SK-N-SH (cell line): ENCODE measurements at regions not wholly inside any gene's neighbourhood (a gene's known extent, or its start where the extent isn't known, plus 50 kb on each side); places are given as distances from the start of the nearest gene placed in this dataset.

ENCODE experiments used
- CTCF ChIA-PET: fragments of 300-600, 350-600 bp; formaldehyde crosslinking; extraction: SDS; loops from one replicate; lab custom pipeline; 2021; lab: Yijun Ruan, JAX
- POLR2A ChIA-PET: fragments of 350-600 bp; sonication (Branson Sonifier 250); formaldehyde crosslinking; extraction: SDS; loops from one replicate; lab custom pipeline; 2020; ENCODE audit warnings: antibody characterized with exemption, inconsistent platforms; lab: Yijun Ruan, JAX
- DNase-seq: peaks from one replicate; pipeline ENCODE4 v3.0.0; 2012
- H2AFZ ChIP-seq: fragments of 200-600 bp; sonication (generic); 2 replicates; pipeline ENCODE4 v1.8.1; 2016; ENCODE audit warnings: antibody characterized with exemption, mild to moderate bottlenecking, low read depth
- H3F3A ChIP-seq: fragments of 200-600 bp; sonication (generic); replicated peaks from 2 replicates; pipeline ENCODE3; 2016; ENCODE audit warnings: antibody characterized with exemption, mild to moderate bottlenecking; ENCODE audit not compliant: insufficient read depth
- H3K27ac ChIP-seq, 2 experiments: fragments of 200-500 bp in 1 of 2; fragments of 200-600 bp in 1 of 2; sonication (Bioruptor generic) in 1 of 2; sonication (generic), shearing (Covaris generic) in 1 of 2; 2 replicates each; pipeline versions ENCODE4 v1.5.1 to v1.6.1; 2014 to 2016; ENCODE audit warnings: low read depth in 2 of 2, inconsistent platforms in 1 of 2, low read length in 1 of 2, mild to moderate bottlenecking in 1 of 2, mixed read lengths in 1 of 2
- H3K27me3 ChIP-seq: fragments of 200-600 bp; sonication (generic), shearing (Covaris generic); 2 replicates; pipeline ENCODE4 v1.6.1; 2016; ENCODE audit warnings: mixed run types; ENCODE audit not compliant: insufficient read depth
- H3K36me3 ChIP-seq, 2 experiments: fragments of 200-500 bp in 1 of 2; fragments of 200-600 bp in 1 of 2; sonication (Bioruptor generic) in 1 of 2; sonication (generic) in 1 of 2; replicated peaks in 1 of 2; 2 replicates each; pipeline versions ENCODE3 to v1.5.1; 2014 to 2016; ENCODE audit warnings: low read length in 1 of 2, mild to moderate bottlenecking in 1 of 2; ENCODE audit not compliant: insufficient read depth in 2 of 2, control insufficient read depth in 1 of 2
- H3K4me1 ChIP-seq, 2 experiments: fragments of 200-500 bp in 1 of 2; fragments of 200-600 bp in 1 of 2; sonication (Bioruptor generic) in 1 of 2; sonication (generic), shearing (Covaris generic) in 1 of 2; 2 replicates each; pipeline versions ENCODE4 v1.5.1 to v1.6.1; 2014 to 2016; ENCODE audit warnings: low read depth in 1 of 2, low read length in 1 of 2, mixed run types in 1 of 2; ENCODE audit not compliant: insufficient read depth in 2 of 2, control insufficient read depth in 1 of 2
- H3K4me2 ChIP-seq: fragments of 200-600 bp; sonication (generic), shearing (Covaris generic); 2 replicates; pipeline ENCODE4 v1.6.1; 2017; ENCODE audit warnings: mixed run types
- H3K4me3 ChIP-seq, 2 experiments: fragments of 200-500 bp in 1 of 2; fragments of 200-600 bp in 1 of 2; sonication (Bioruptor generic) in 1 of 2; sonication (generic), shearing (Covaris generic) in 1 of 2; 2 replicates each; pipeline versions ENCODE4 v1.5.1 to v1.8.1; 2014 to 2016; ENCODE audit warnings: low read depth in 2 of 2, inconsistent platforms in 1 of 2, low read length in 1 of 2, mild to moderate bottlenecking in 1 of 2, mixed read lengths in 1 of 2, moderate library complexity in 1 of 2
- H3K79me2 ChIP-seq: fragments of 200-600 bp; sonication (generic); 2 replicates; pipeline ENCODE4 v1.8.1; 2017; ENCODE audit warnings: mild to moderate bottlenecking; ENCODE audit not compliant: insufficient read depth
- H3K9ac ChIP-seq: fragments of 200-600 bp; sonication (generic); 2 replicates; pipeline ENCODE4 v1.6.1; 2017; ENCODE audit warnings: mixed run types
- H3K9me2 ChIP-seq: fragments of 200-600 bp; sonication (generic); 2 replicates; pipeline ENCODE4 v1.6.1; 2017; ENCODE audit warnings: mixed run types
- H3K9me3 ChIP-seq: fragments of 200-600 bp; sonication (generic); 2 replicates; pipeline ENCODE4 v1.6.1; 2017; ENCODE audit warnings: mixed run types, mild to moderate bottlenecking, moderate library complexity
- H4K20me1 ChIP-seq: fragments of 200-600 bp; sonication (generic); 2 replicates; pipeline ENCODE4 v1.6.1; 2017; ENCODE audit warnings: mild to moderate bottlenecking, mixed run types; ENCODE audit not compliant: insufficient read depth
- CHD2 ChIP-seq: fragments of 150-350 bp; IDR thresholded peaks from 2 replicates; pipeline ENCODE4 v1.6.1; 2018; ENCODE audit warnings: low read length; ENCODE audit not compliant: partially characterized antibody
- CTCF ChIP-seq: fragments of 200-600 bp; sonication (generic); IDR thresholded peaks from 2 replicates; pipeline ENCODE4 v1.6.1; 2017; ENCODE audit warnings: antibody characterized with exemption, mild to moderate bottlenecking, moderate library complexity
- EP300 ChIP-seq, 2 experiments: IDR thresholded peaks; 2 replicates each; pipeline versions ENCODE4 v1.4.0 to v1.6.1; 2012; ENCODE audit warnings: borderline replicate concordance in 1 of 2, low read depth in 1 of 2, low read length in 1 of 2
- FOSL2 ChIP-seq: IDR thresholded peaks from 2 replicates; pipeline ENCODE4 v1.4.0; 2012; ENCODE audit warnings: low read depth, mild to moderate bottlenecking, moderate library complexity, borderline replicate concordance
- FOXM1 ChIP-seq: IDR thresholded peaks from 2 replicates; pipeline ENCODE4 v1.4.0; 2012; ENCODE audit warnings: low read depth, mild to moderate bottlenecking
- GABPA ChIP-seq: IDR thresholded peaks from 2 replicates; pipeline ENCODE4 v1.4.0; 2012; ENCODE audit warnings: low read depth, mild to moderate bottlenecking
- GATA2 ChIP-seq: sonication (generic); formaldehyde crosslinking; IDR thresholded peaks from 2 replicates; pipeline ENCODE4 v1.5.0; 2020; ENCODE audit warnings: mild to moderate bottlenecking, missing genetic modification reagents
- IRF3 ChIP-seq: fragments of 150-350 bp; IDR thresholded peaks from 2 replicates; pipeline ENCODE4 v1.6.1; 2016; ENCODE audit warnings: mild to moderate bottlenecking, low read depth, low read length
- MEF2A ChIP-seq: IDR thresholded peaks from 2 replicates; pipeline ENCODE4 v1.4.0; 2012; ENCODE audit warnings: low read depth, borderline replicate concordance
- MXI1 ChIP-seq: IDR thresholded peaks from 2 replicates; pipeline ENCODE4 v1.6.1; 2012; ENCODE audit warnings: mild to moderate bottlenecking, low read depth, low read length, improper control_type of control experiment
- PBX3 ChIP-seq: IDR thresholded peaks from 2 replicates; pipeline ENCODE4; 2012
- RAD21 ChIP-seq: IDR thresholded peaks from 2 replicates; pipeline ENCODE4 v1.6.1; 2012; ENCODE audit warnings: mild to moderate bottlenecking, low read length
- REST ChIP-seq: IDR thresholded peaks from 2 replicates; pipeline ENCODE4 v1.6.1; 2012; ENCODE audit warnings: mild to moderate bottlenecking, low read depth, low read length, moderate library complexity
- RXRA ChIP-seq: IDR thresholded peaks from 2 replicates; pipeline ENCODE4 v1.4.0; 2012; ENCODE audit warnings: low read depth, mild to moderate bottlenecking, borderline replicate concordance
- SIN3A ChIP-seq: IDR thresholded peaks from 2 replicates; pipeline ENCODE4 v1.6.1; 2012; ENCODE audit warnings: low read depth, mild to moderate bottlenecking, low read length, moderate library complexity, borderline replicate concordance
- SMC3 ChIP-seq: IDR thresholded peaks from 2 replicates; pipeline ENCODE4 v1.6.1; 2012; ENCODE audit warnings: low read depth, low read length, improper control_type of control experiment
- TAF1 ChIP-seq: IDR thresholded peaks from 2 replicates; pipeline ENCODE4 v1.6.1; 2012; ENCODE audit warnings: low read depth, mild to moderate bottlenecking, low read length, moderate library complexity, borderline replicate concordance
- USF1 ChIP-seq: IDR thresholded peaks from 2 replicates; pipeline ENCODE4 v1.4.0; 2012; ENCODE audit warnings: low read depth, borderline replicate concordance
- USF2 ChIP-seq: fragments of 150-350 bp; IDR thresholded peaks from 2 replicates; pipeline ENCODE4 v1.6.1; 2017; ENCODE audit warnings: antibody characterized with exemption, low read length, low read depth, borderline replicate concordance
- ZBTB33 ChIP-seq: IDR thresholded peaks from 2 replicates; pipeline ENCODE4 v1.4.0; 2012; ENCODE audit warnings: low read depth, borderline replicate concordance
- WGBS: methylation state at CpG from one replicate; pipeline ENCODE4 v1.1.6; 2017; ENCODE audit warnings: low lambda C conversion rate; 5-methylcytosine and 5-hydroxymethylcytosine counted together

GRCh38 chr6:8556370-8557013 lies 121.1 kb upstream of the SLC35B3 start:
- 34% methylated on average over 1 of the region's 1 CpG for WGBS
- no peaks in the 10 kb centered on the region for H3K9me2 ChIP-seq
- no peak overlapping the region for H3K4me3 ChIP-seq
- H3K9ac ChIP-seq, result no peak overlapping the region
- no peaks in the 10 kb centered on the region for H3K79me2 ChIP-seq
- no peaks in the 10 kb centered on the region for H3F3A ChIP-seq
- no peaks in the 10 kb centered on the region for H3K9me3 ChIP-seq
- no peak overlapping the region for H2AFZ ChIP-seq
- H3K4me2 ChIP-seq, result no peak overlapping the region
- ChIA-PET POLR2A (no interaction called here), CTCF (no interaction called here)
- no peak overlapping the region for H3K27ac ChIP-seq
- H4K20me1 ChIP-seq, result no peaks in the 10 kb centered on the region
- no peaks in the 10 kb centered on the region; a peak in 1 of 4 replicates for H3K4me1 ChIP-seq
- DNase-seq, result no peak
- TF ChIP-seq RXRA (no peak), SIN3A (no peak), GABPA (no peak), USF1 (no peak), FOSL2 (no peak), IRF3 (no peak), USF2 (no peak), REST (no peak), MXI1 (no peak), GATA2 (no peak), MEF2A (no peak), FOXM1 (no peak), CTCF (no peak), ZBTB33 (no peak), RAD21 (no peak), EP300 (IDR thresholded peaks at IDR 0.05; ENCODE audit: borderline replicate concordance in 1 of 2, low read depth in 1 of 2, low read length in 1 of 2) (no peak), TAF1 (no peak), PBX3 (no peak), CHD2 (no peak), SMC3 (no peak)
- H3K27me3 ChIP-seq, result no peaks in the 10 kb centered on the region
- no peaks in the 10 kb centered on the region for H3K36me3 ChIP-seq
